Osteoblast (primary cell): ENCODE measurements at regions not wholly inside any gene's neighbourhood (a gene's known extent, or its start where the extent isn't known, plus 50 kb on each side); places are given as distances from the start of the nearest gene placed in this dataset.

ENCODE experiments used
- DNase-seq: peaks from one replicate; pipeline ENCODE4 v3.0.0; 2011; ENCODE audit warnings: low spot score, mixed read lengths; ENCODE audit not compliant: insufficient read length; ENCODE audit errors: missing footprints
- H2AFZ ChIP-seq: 2 replicates; pipeline ENCODE4 v1.6.0; 2011; ENCODE audit warnings: mild to moderate bottlenecking, low read length
- H3K27ac ChIP-seq: 2 replicates; pipeline ENCODE4 v1.5.1; 2011; ENCODE audit warnings: mild to moderate bottlenecking, low read depth, low read length, moderate library complexity
- H3K27me3 ChIP-seq: 2 replicates; pipeline ENCODE4 v1.6.0; 2012; ENCODE audit warnings: mild to moderate bottlenecking, control low read depth, inconsistent platforms, low read length, moderate library complexity; ENCODE audit not compliant: insufficient read depth
- H3K36me3 ChIP-seq: 2 replicates; pipeline ENCODE4 v1.5.1; 2011; ENCODE audit warnings: mild to moderate bottlenecking, low read length, control low read depth, moderate library complexity; ENCODE audit not compliant: insufficient read depth
- H3K4me1 ChIP-seq: 2 replicates; pipeline ENCODE4 v1.5.1; 2011; ENCODE audit warnings: mild to moderate bottlenecking, low read length, control low read depth, moderate library complexity; ENCODE audit not compliant: insufficient read depth
- H3K4me2 ChIP-seq: 2 replicates; pipeline ENCODE4 v1.6.0; 2011; ENCODE audit warnings: mild to moderate bottlenecking, low read length; ENCODE audit not compliant: insufficient read depth
- H3K4me3 ChIP-seq: fragments of 200-600 bp; sonication (generic); 3 replicates; pipeline ENCODE4 v1.5.1; 2012; ENCODE audit warnings: mild to moderate bottlenecking, low read length, inconsistent platforms; ENCODE audit not compliant: insufficient read depth
- H3K79me2 ChIP-seq: 2 replicates; pipeline ENCODE4 v1.6.0; 2012; ENCODE audit warnings: mild to moderate bottlenecking, low read length, control low read depth, inconsistent platforms; ENCODE audit not compliant: insufficient read depth
- H3K9me3 ChIP-seq: 2 replicates; pipeline ENCODE4 v1.5.1; 2011; ENCODE audit warnings: low read depth, low read length, control low read depth
- H4K20me1 ChIP-seq: 2 replicates; pipeline ENCODE4 v1.6.0; 2012; ENCODE audit warnings: mild to moderate bottlenecking, low read length, control low read depth; ENCODE audit not compliant: insufficient read depth
- TF ChIP-seq, protein P1 (sequence below): IDR thresholded peaks from 2 replicates; pipeline ENCODE4 v1.5.1; 2011; ENCODE audit warnings: mild to moderate bottlenecking, low read depth, low read length, moderate library complexity; ENCODE audit errors: extremely low read depth

DNA sequence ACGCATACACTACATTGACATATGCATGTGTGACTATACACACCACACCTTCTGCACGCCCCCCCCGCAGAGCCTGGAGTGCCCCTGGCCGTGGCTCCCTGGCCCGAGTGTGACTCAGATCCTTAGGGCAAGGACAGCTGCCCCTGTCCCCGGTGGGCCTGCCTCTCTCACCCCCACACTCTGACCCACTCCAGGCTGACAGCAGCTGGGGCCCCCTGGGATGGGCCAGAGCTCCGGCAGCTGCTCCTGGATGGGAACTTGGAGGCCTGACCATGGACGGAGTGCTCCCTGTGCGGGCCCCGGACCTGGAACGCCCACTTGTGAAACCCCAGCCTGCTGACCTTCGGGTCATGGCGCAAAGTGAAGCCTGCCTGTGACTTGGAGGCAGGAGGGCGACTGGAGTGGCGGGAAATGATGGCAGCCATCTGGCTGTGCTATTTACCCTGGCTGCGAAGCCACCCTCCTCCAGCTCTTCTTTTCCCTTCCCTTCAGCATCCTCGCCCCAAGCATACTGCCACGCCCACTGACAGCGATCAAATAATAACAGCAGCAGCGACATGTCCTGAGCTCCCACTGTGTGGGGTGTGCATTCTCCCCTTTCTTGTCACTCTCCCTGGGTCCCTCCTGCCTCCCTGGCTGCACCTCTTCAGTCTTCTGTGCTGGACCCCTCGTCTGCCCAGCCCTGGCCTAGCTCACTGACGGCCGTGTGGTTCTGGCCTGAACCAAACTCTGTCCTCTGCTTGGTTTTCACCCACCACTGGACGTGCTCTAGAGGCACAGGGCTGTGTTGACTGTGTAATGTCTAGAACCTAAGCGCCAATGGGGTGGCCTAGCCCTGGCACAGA is 90.7 kb upstream of the MEF2A start:
- peaks cover 18% of the 10 kb centered on the region for H3K4me1 ChIP-seq
- no peak overlapping the region for H2AFZ ChIP-seq
- no peak overlapping the region for H3K27ac ChIP-seq
- no peaks in the 10 kb centered on the region for H3K79me2 ChIP-seq
- no peak for DNase-seq
- no peaks in the 10 kb centered on the region for H3K27me3 ChIP-seq
- no peaks in the 10 kb centered on the region for H4K20me1 ChIP-seq
- H3K9me3 ChIP-seq: no peaks in the 10 kb centered on the region
- H3K36me3 ChIP-seq: no peaks in the 10 kb centered on the region
- H3K4me3 ChIP-seq: no peak overlapping the region
- H3K4me2 ChIP-seq: no peak overlapping the region
- TF ChIP-seq, protein P1, sequence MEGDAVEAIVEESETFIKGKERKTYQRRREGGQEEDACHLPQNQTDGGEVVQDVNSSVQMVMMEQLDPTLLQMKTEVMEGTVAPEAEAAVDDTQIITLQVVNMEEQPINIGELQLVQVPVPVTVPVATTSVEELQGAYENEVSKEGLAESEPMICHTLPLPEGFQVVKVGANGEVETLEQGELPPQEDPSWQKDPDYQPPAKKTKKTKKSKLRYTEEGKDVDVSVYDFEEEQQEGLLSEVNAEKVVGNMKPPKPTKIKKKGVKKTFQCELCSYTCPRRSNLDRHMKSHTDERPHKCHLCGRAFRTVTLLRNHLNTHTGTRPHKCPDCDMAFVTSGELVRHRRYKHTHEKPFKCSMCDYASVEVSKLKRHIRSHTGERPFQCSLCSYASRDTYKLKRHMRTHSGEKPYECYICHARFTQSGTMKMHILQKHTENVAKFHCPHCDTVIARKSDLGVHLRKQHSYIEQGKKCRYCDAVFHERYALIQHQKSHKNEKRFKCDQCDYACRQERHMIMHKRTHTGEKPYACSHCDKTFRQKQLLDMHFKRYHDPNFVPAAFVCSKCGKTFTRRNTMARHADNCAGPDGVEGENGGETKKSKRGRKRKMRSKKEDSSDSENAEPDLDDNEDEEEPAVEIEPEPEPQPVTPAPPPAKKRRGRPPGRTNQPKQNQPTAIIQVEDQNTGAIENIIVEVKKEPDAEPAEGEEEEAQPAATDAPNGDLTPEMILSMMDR: no peak

DNA sequence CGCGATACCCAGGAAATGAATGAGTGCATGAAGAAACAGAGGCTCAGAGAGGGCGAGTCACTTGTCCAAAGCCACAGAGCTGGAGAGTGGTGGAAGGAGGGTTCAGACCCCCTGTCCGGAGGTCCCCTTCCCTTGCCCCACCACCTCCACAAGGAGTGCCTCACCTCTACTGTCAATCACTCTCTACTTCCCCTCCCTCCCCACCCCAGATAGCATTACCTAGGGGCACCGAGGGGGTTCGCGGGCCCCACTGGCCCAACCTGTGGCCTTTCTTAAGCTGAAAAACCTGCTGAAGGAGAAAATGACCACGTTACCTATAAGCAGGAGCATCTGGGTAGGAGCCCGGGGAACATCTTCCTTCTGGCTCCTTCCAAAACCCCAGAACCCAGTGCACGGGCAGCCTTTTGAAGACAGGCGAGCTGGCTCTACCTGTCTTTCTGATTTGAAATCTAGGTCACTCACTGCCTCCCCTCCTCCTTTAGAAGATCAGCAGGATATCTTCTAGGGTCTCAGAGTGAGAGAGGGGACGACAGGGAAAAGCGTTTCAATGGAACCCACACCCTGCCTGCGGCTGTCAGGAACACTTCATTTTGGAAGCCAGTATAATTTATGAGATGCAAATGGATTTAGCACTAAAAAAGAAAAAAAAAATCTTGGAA is 89.9 kb upstream of the MEF2A start:
- H4K20me1 ChIP-seq: no peaks in the 10 kb centered on the region
- no peaks in the 10 kb centered on the region for H3K9me3 ChIP-seq
- no peak overlapping the region for H3K4me3 ChIP-seq
- no peaks in the 10 kb centered on the region for H3K27me3 ChIP-seq
- no peak for DNase-seq
- H3K79me2 ChIP-seq: no peaks in the 10 kb centered on the region
- H3K36me3 ChIP-seq: no peaks in the 10 kb centered on the region
- H3K27ac ChIP-seq: peak overlapping the region; percentile 64
- H3K4me1 ChIP-seq: peaks cover 18% of the 10 kb centered on the region
- H2AFZ ChIP-seq: no peak overlapping the region
- H3K4me2 ChIP-seq: peak overlapping the region; percentile 21
- TF ChIP-seq, protein P1: no peak

DNA sequence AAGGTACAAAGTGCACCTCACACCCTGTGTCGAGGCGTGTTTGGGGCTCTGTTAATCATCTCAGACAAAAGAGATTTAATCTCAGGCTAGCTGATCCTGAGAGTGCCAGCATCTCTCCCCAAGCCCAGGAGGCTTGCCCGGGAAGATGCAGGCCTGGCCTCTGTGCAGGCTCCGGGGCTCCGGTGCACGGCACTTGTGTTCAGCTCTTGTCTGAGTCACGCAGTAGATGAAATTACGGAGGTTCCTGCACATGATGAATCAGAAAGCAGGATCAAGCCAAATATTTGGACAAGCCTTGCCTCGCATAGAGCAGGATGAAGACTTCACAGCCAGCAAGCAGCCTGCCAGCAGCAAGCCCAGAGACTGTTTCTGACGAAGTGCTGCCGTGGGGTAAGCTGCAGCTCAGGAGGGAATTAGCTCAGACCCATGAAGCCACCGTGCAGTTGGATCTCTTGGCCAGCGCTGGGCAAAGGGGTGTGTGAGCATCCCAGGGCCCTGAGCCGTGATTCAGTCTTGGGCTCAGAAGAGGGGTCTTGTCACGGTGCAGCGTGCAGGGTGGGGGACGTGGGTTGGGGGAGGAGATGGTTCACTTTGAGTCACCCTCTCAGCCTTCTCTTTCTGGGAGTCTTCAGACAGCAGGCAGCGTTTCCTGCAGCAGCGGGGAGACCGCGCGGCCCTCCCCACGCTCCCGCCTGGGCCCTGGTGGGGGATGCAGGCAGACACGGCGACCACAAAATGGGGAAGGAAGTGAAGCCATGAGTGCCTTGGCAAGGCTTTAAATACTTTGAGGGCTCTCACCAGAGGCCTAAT is 89.2 kb upstream of the MEF2A start:
- Histone ChIP-seq H3K9me3 (no peaks in the 10 kb centered on the region), H3K27ac (peak overlapping the region; percentile 94), H3K4me1 (peaks cover 18% of the 10 kb centered on the region), H3K79me2 (no peaks in the 10 kb centered on the region), H3K4me3 (peak overlapping the region; percentile 52), H2AFZ (peak overlapping the region; percentile 79), H4K20me1 (no peaks in the 10 kb centered on the region), H3K36me3 (no peaks in the 10 kb centered on the region), H3K27me3 (no peaks in the 10 kb centered on the region), H3K4me2 (peak overlapping the region; percentile 78)
- TF ChIP-seq, protein P1: no peak
- DNase-seq: peak; percentile 97
